Vagina (tissue), 2 donors: ENCODE measurements at regions not wholly inside any gene's neighbourhood (a gene's known extent, or its start where the extent isn't known, plus 50 kb on each side); places are given as distances from the start of the nearest gene placed in this dataset.

Experiments used
- CTCF ChIP-seq, 3 experiments: fragments of 450-650 bp in 2 of 3; fragments of 200-600 bp in 1 of 3; sonication (generic) in 1 of 3; IDR thresholded peaks; one replicate each; pipeline ENCODE4 v1.5.1; 2017 to 2019; ENCODE audit warnings: antibody characterized with exemption in 3 of 3, mild to moderate bottlenecking in 2 of 3, moderate library complexity in 2 of 3
- POLR2A ChIP-seq, 2 donors: fragments of 450-650 bp; IDR thresholded peaks; one replicate each; pipeline ENCODE4 v1.6.1; 2017; ENCODE audit warnings: antibody characterized with exemption in 2 of 2, mild to moderate bottlenecking in 2 of 2, moderate library complexity in 2 of 2

- no peak for TF ChIP-seq CTCF (IDR thresholded peaks at IDR 0.05)
- TF ChIP-seq POLR2A (IDR thresholded peaks at IDR 0.05): no peak
Observed at GRCh38 chr10:111835574-111835973, 348.0 kb downstream of the GPAM start.
